Neural progenitor cell (in vitro differentiated cells): ENCODE measurements at regions not wholly inside any gene's neighbourhood (a gene's known extent, or its start where the extent isn't known, plus 50 kb on each side); places are given as distances from the start of the nearest gene placed in this dataset.

Experiments used
- CTCF ChIP-seq: fragments of 200-600 bp; sonication (generic); IDR thresholded peaks from 2 replicates; pipeline ENCODE4 v1.5.1; 2017; ENCODE audit warnings: antibody characterized with exemption, mild to moderate bottlenecking
- EZH2 ChIP-seq: fragments of 200-600 bp; sonication (generic); IDR thresholded peaks from 2 replicates; pipeline ENCODE4 v1.6.1; 2017; ENCODE audit warnings: antibody characterized with exemption, mild to moderate bottlenecking, moderate library complexity
- EZH2phosphoT487 ChIP-seq: fragments of 200-600 bp; sonication (generic); IDR thresholded peaks from 2 replicates; pipeline ENCODE4 v1.6.1; 2017; ENCODE audit warnings: antibody characterized with exemption

GRCh38 chr2:58540681-58541080 lies 299.6 kb upstream of the FANCL start:
- no peak for TF ChIP-seq CTCF
- TF ChIP-seq EZH2, result no peak
- TF ChIP-seq EZH2phosphoT487, result no peak
